Suprapubic skin (tissue), 4 donors: ENCODE measurements at regions not wholly inside any gene's neighbourhood (a gene's known extent, or its start where the extent isn't known, plus 50 kb on each side); places are given as distances from the start of the nearest gene placed in this dataset.

Experiments used
- EP300 ChIP-seq: sonication (generic); formaldehyde crosslinking; IDR thresholded peaks from one replicate; pipeline ENCODE4 v1.6.1; 2017; ENCODE audit warnings: antibody characterized with exemption
- POLR2A ChIP-seq, 2 donors: fragments of 450-650 bp; IDR thresholded peaks; one replicate each; pipeline ENCODE4 v1.6.1; 2017; ENCODE audit warnings: antibody characterized with exemption in 2 of 2, mild to moderate bottlenecking in 2 of 2, moderate library complexity in 2 of 2
- POLR2AphosphoS5 ChIP-seq, 3 donors: sonication (generic); formaldehyde crosslinking; IDR thresholded peaks; one replicate each; pipeline ENCODE4 v1.6.1; 2017; ENCODE audit warnings: antibody characterized with exemption in 3 of 3
- TF ChIP-seq, protein P1 (sequence below), 2 donors: fragments of 200-600 bp in 1 of 2; fragments of 450-650 bp in 1 of 2; sonication (generic) in 1 of 2; IDR thresholded peaks; one replicate each; pipeline ENCODE4 v1.5.1; 2016 to 2019; ENCODE audit warnings: antibody characterized with exemption in 2 of 2, mild to moderate bottlenecking in 1 of 2, moderate library complexity in 1 of 2

DNA sequence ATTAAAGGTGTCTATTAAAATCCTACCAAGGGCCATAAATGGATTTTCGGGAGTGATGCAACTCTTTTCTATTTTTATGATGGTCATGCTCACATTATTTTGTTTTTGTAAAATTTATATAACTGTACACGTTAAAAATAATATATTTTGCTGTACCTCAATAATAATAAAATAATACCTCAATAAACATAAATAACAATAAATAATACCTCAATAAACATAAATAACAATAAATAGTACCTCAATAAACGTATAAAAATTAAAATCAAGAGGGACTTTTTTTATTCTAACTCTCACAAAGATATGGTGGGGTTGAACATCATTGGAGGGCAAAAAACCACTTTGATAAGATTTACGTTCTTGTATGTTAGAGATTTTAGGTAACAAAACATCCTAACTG is 1189.6 kb upstream of the CELF2 start:
- TF ChIP-seq EP300 (no peak), POLR2A (IDR thresholded peaks at IDR 0.05) (no peak), POLR2AphosphoS5 (IDR thresholded peaks at IDR 0.05) (no peak)
- TF ChIP-seq, protein P1, sequence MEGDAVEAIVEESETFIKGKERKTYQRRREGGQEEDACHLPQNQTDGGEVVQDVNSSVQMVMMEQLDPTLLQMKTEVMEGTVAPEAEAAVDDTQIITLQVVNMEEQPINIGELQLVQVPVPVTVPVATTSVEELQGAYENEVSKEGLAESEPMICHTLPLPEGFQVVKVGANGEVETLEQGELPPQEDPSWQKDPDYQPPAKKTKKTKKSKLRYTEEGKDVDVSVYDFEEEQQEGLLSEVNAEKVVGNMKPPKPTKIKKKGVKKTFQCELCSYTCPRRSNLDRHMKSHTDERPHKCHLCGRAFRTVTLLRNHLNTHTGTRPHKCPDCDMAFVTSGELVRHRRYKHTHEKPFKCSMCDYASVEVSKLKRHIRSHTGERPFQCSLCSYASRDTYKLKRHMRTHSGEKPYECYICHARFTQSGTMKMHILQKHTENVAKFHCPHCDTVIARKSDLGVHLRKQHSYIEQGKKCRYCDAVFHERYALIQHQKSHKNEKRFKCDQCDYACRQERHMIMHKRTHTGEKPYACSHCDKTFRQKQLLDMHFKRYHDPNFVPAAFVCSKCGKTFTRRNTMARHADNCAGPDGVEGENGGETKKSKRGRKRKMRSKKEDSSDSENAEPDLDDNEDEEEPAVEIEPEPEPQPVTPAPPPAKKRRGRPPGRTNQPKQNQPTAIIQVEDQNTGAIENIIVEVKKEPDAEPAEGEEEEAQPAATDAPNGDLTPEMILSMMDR (IDR thresholded peaks at IDR 0.05): no peak
